Esophagus muscularis mucosa (tissue), 3 donors: ENCODE measurements at regions not wholly inside any gene's neighbourhood (a gene's known extent, or its start where the extent isn't known, plus 50 kb on each side); places are given as distances from the start of the nearest gene placed in this dataset.

Source experiments
- CTCF ChIP-seq, 3 experiments: fragments of 200-600 bp in 2 of 3; fragments of 450-650 bp in 1 of 3; sonication (generic) in 2 of 3; IDR thresholded peaks; one replicate each; pipeline ENCODE4 v1.5.1; 2017 to 2019; ENCODE audit warnings: antibody characterized with exemption in 3 of 3, mild to moderate bottlenecking in 2 of 3, moderate library complexity in 1 of 3
- POLR2A ChIP-seq: fragments of 450-650 bp; IDR thresholded peaks from one replicate; pipeline ENCODE4 v1.6.1; 2017; ENCODE audit warnings: antibody characterized with exemption, moderate library complexity, mild to moderate bottlenecking, low read depth
- POLR2AphosphoS5 ChIP-seq, 2 donors: sonication (generic); formaldehyde crosslinking; IDR thresholded peaks; one replicate each; pipeline ENCODE4 v1.6.1; 2017; ENCODE audit warnings: antibody characterized with exemption in 2 of 2

GRCh38 chr4:175996206-175996605 is 69.4 kb upstream of the WDR17 start:
- TF ChIP-seq POLR2AphosphoS5 (IDR thresholded peaks at IDR 0.05) (no peak), CTCF (IDR thresholded peaks at IDR 0.05) (no peak), POLR2A (no peak)
